Fibroblast of pulmonary artery (primary cell): ENCODE measurements at regions not wholly inside any gene's neighbourhood (a gene's known extent, or its start where the extent isn't known, plus 50 kb on each side); places are given as distances from the start of the nearest gene placed in this dataset.
"Not testable (repeated sequence)": the region's sequence is repeated elsewhere in the genome, so short reads cannot be mapped to it uniquely, and the experiment has no call there.

Experiments used
- DNase-seq: peaks from one replicate; pipeline ENCODE4 v3.0.0-alpha.2; 2010; ENCODE audit warnings: low read depth
- H3K4me3 ChIP-seq: replicated peaks from 2 replicates; pipeline ENCODE4 v1.5.1; 2011; ENCODE audit warnings: low read depth, mild to moderate bottlenecking, control low read depth, low read length, moderate library complexity
- TF ChIP-seq, protein P1 (sequence below): IDR thresholded peaks from 2 replicates; pipeline ENCODE4 v1.5.1; 2011; ENCODE audit warnings: mild to moderate bottlenecking, control low read depth, low read length, inconsistent platforms; ENCODE audit errors: missing control alignments

DNA sequence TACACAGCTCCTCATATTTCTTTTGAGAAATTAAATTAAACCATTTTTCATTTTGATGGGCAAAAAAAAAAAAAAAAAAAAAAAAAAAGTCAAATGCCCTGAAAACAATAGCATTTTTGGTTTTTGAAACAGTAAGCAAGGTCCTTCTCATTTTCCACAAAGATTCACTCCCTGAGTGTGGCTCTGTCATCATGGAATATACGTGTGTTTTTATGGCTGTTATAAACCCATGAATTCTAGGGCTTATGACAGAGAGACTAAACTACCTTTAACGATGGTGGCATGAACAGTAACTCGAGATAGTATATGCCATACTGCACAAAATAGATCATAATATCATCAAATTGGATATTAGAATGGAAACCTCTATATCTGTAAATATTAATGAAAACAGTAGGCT lies 179.2 kb upstream of the ZNF521 start:
- no peak for DNase-seq
- H3K4me3 ChIP-seq = no peak overlapping the region
- TF ChIP-seq, protein P1, sequence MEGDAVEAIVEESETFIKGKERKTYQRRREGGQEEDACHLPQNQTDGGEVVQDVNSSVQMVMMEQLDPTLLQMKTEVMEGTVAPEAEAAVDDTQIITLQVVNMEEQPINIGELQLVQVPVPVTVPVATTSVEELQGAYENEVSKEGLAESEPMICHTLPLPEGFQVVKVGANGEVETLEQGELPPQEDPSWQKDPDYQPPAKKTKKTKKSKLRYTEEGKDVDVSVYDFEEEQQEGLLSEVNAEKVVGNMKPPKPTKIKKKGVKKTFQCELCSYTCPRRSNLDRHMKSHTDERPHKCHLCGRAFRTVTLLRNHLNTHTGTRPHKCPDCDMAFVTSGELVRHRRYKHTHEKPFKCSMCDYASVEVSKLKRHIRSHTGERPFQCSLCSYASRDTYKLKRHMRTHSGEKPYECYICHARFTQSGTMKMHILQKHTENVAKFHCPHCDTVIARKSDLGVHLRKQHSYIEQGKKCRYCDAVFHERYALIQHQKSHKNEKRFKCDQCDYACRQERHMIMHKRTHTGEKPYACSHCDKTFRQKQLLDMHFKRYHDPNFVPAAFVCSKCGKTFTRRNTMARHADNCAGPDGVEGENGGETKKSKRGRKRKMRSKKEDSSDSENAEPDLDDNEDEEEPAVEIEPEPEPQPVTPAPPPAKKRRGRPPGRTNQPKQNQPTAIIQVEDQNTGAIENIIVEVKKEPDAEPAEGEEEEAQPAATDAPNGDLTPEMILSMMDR = no peak

DNA sequence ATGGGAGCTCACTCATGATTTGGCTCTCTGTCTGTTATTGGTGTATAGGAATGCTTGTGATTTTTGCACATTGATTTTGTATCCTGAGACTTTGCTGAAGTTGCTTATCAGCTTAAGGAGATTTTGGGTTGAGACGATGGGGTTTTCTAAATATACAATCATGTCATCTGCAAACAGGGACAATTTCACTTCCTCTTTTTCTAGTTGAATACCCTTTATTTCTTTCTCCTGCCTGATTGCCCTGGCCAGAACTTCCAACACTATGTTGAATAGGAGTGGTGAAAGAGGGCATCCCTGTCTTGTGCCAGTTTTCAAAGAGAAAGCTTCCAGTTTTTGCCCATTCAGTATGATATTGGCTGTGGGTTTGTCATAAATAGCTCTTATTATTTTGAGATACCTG lies 173.8 kb upstream of the ZNF521 start:
- not testable (repeated sequence) for DNase-seq, H3K4me3 ChIP-seq

DNA sequence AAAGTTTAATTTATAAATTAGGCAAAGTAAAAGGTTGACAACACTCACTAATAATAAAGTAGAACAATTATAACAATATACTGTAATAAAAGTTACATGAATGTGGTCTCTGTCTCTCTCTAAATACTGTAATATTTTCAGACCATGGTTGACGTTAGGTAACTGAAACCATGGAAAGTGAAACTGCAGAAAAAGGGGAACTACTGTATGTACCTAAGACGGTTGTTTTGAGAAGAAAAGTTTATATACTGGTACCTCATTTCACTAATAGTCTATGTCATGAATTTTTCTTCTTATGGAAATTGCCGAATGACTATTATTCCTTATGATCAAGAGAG lies 166.7 kb upstream of the ZNF521 start:
- TF ChIP-seq, protein P1 = no peak
- no peak for DNase-seq
- H3K4me3 ChIP-seq = no peak overlapping the region

DNA sequence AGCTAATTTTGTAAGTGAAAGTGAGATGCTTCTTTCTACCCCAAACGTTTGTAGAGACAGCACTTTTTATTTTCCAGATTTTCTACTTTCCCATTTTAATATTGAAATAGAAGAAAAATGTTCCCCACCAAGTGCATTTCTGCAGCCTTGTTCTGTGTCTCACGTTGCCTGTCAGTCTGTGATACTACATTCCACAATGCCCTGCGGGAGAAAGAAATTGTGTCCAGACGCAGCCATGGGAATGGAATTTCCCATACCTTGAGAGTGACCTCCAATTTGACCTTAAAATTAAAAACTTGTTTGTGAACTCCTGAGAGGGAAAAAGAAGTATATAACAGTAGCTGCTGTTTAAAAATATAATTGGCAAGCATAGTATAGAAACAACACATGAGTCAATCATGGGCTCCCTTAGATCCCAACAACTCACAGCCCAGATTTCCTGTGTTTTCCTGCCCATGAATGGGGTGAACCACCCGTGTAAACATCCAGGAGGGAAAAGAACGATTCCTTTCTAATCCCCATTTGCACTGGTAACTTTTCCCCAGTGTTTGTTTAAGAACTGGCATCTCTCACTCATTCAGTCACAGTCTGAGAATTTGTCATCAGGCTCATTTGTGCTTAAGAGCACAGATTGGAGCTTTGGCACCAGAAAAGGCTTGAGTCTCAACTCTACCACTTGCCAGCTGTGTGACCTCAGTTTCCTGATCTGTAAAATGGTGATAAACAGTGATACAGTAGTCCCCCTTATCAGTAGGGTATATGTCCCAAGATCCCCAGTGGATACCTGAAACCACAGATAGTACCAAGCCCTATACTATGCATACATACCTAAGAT lies 166.1 kb upstream of the ZNF521 start:
- no peak for DNase-seq
- TF ChIP-seq, protein P1 = no peak
- no peak overlapping the region for H3K4me3 ChIP-seq

DNA sequence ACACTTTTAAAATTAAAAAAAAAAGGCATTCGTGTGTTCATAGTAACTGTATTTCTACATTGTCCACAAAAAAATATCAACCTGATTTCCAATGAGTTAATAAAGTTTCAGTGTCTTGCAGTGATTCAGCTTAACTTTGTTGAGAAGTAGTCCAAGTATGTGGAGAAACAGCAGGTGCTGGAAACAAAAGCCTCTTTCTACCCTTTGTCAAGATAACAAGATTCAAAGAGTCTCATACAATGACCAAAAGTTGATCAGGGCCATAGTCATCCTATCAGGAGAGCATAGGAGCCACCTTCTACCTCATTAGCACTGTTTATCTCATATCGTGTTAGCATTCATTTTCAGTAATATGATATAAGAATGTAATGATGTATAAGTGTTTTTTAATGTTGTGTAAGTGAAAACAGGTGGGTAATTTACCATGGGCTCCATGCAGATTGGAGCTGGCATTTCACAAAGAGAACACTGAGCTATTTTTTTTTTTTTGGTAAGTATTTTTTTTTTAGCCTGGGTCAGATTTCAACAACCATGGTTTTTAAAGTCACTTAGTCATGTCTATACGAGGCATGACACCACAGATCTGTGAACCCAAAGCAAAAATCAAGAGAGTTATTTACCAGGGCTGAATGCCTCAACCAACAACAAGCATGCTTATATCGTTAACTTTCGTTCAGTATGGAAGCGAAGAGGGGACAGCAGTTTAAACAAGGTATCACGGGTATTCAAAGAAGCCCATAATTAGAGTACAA lies 165.0 kb upstream of the ZNF521 start:
- no peak overlapping the region for H3K4me3 ChIP-seq
- no peak for DNase-seq

DNA sequence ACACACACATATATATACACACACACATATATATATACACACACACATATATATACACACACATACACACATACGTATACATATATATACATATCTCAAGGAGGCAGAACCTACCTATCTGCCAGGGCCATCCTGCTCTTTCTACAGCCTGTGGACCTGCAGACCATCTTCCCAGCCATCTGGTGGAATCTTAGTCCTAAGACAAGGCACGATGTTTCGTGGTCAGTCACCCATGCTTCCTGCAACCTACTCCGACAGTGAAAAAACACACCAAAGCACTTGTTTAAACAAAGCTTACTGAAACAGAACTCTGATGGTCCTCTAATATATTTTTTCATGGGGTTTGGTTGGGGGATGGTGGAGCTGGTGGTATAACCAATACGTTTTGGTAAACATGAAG lies 164.2 kb upstream of the ZNF521 start:
- no peak overlapping the region for H3K4me3 ChIP-seq
- no peak for DNase-seq
- TF ChIP-seq, protein P1 = no peak

More for the DNA sequence above, 165.0 kb upstream of the ZNF521 start:
- TF ChIP-seq, protein P1 = no peak

DNA sequence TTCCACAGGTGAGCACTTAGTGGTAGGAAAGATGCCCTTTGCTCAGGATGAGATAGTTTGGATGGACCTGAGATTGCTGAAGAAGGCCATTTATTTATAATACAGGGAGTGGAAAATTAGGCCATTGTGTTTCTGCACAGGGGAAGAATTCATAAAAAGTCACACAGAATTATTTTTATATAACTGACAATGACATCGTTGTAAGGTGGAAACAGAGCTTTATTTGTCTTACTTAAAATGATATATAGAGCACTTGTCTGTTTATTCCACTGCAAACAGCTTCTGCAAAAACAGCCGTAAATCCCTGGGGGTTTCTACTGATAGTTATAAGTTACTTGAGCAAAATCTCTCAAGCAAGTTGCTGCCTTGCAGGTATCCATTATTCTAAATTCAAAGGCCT lies 158.1 kb upstream of the ZNF521 start:
- DNase-seq = no peak
- no peak overlapping the region for H3K4me3 ChIP-seq
- TF ChIP-seq, protein P1 = no peak
